ENCODE measurements at regions not wholly inside any gene's neighbourhood (a gene's known extent, or its start where the extent isn't known, plus 50 kb on each side); places are given as distances from the start of the nearest gene placed in this dataset.

DNA sequence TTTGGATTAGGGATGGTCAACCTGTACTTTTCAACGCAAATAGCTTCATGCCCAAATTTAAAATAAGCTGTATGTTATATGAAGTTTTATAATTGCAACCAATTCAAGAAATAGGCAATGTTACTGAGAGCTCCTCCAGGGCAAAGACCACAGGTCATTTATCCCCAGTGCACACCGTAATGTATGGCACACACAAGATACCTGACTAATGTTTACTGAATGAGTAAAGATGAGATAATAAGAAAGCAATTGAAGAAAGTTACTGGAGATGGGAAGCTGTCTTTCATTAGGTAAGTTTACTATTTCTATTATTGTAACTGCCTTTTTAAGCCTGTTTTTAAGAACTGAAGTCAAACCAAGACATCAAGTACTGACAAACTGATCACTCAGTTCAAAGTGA lies 184.5 kb upstream of the VRK2 start:
- DNase-seq: no peak

DNA sequence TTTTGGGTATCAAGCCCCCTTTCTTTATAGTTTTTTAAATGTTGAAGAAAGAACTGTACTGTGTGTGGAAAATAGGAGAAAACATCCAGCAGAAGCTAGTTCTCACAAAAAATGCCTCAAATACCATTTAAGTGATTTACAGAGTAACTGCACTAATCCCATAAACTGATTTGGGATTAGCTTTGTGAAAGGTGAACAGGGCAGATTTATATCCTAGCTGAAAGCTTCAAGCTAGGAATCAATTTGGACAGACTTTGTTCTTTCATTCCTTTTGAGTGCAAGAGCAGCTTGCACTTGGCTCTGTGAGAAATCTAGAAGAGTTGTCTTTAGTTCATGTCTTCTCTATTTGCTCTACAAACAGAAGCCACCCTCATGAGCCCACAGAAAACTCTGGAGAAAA lies 183.9 kb upstream of the VRK2 start:
- DNase-seq: no peak

DNA sequence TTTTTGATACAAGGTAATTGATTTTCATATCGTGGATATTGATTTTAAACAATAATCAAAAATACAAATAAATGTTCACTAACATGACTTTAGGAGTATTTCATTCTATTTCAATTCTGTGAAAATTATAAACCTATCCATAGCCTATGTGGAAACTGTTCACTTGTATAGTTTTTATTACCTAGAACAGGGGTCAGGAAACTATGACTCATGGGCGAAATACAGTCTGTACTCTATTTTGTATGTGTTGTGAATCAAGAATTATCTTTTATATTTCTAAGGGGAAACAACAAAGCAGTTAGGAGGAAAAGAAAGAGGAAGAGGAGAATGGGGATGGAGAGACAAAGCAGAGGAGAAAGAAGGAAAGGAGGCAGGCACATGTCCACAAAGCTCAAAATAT lies 181.7 kb upstream of the VRK2 start:
- DNase-seq: no peak

DNA sequence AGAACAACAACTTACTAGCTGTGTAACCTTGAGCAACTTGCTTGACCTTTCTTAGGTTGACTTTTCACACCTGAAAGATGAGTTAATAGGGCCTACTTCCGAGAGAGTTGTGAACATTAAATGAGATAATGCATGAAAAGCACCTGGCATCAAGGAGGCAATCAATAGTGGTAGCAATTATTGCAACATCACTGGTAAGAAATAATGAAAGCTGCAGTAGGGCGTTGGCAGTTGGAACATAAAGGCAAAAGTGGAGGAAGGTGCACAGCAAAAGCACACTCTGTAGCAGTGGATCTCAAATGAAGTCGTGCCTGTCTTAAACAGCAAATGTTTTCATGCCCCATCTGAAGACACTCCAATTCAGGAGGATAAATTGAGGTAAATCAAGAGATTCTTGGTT lies 178.9 kb upstream of the VRK2 start:
- no peak for DNase-seq

DNA sequence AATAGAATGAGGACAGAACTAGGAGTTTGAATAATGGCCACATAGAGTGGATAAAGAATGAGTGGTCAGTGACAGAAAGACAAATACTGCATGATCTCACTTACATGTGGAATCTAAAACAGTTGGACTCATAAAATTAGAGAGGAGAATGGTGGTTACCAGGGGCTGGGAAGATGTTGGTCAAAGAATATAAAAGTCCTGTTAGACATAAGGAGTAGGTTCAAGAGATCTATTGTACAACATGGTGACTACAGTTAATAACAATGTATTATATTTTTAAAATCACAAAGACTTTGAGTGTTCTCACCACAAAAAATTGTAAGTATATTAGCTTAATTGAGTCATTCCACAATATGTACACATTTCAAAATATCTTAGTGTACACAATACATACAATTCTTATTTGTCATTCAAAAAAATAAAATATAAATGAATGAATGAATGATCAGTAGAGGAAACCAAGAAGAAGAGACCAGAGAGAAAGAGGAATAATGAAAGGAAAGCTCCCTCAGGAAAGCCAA lies 177.9 kb upstream of the VRK2 start:
- DNase-seq: no peak

DNA sequence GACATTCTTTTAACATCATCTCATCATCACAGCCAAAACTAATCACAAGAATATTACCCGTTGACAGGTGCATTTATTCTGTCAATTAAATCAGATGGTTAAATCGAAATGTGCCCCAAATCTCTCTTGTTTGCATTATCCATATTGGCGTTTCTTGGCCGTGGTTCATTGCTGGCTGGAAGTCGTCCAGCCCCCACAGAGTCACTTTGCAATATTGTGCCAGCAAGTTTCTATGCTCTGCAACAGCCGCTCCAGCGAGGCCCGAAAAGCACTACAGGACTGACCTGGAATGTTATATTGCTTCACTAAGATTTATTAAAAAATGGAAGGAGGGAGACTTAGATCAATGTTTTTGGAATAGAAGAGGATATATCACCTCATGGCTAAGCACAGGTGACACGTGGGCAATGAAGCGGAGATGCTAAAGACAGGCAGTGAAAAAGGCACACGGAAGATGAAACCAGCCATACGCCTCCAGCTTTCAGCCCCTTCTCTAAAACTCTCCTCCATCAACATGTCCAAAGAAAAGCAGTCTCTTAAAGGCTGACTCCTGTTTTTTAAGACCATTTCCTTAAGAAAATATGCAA lies 176.8 kb upstream of the VRK2 start:
- DNase-seq: no peak

DNA sequence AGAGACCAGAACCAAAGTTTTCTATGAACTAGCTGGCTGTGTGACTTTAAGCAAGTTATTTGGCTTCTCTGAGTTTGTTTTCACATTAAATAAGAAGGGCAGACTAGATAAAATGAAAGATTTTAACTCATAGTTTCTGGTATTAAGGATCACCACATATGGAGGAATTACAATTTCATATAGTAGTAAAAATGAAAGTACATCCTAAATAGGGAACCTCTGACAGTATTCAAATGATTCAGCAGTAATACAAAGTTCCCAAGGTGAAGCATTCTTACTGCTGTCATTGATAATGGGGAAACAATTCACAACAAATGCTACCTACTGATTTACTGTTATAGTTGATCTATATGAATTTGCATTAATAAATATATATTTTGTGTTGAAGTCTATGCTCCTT lies 170.3 kb upstream of the VRK2 start:
- no peak for DNase-seq

DNA sequence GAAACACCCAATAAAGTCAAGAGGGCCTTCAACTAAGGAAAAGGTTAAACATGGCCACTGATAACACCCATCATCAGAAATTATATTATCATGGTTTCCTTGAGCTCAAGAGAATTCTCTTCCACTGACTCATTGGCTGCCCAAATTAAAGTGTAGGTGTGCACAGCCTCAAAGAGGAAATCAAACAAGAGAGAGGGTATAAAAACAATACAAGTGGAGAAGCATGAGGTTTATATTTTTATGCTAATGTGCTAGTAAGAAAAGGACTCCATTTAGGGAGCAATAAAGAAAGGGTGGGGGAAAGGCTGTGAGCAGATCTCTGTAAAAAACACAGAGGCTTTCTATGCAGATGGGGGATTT lies 168.8 kb upstream of the VRK2 start:
- no peak for DNase-seq

DNA sequence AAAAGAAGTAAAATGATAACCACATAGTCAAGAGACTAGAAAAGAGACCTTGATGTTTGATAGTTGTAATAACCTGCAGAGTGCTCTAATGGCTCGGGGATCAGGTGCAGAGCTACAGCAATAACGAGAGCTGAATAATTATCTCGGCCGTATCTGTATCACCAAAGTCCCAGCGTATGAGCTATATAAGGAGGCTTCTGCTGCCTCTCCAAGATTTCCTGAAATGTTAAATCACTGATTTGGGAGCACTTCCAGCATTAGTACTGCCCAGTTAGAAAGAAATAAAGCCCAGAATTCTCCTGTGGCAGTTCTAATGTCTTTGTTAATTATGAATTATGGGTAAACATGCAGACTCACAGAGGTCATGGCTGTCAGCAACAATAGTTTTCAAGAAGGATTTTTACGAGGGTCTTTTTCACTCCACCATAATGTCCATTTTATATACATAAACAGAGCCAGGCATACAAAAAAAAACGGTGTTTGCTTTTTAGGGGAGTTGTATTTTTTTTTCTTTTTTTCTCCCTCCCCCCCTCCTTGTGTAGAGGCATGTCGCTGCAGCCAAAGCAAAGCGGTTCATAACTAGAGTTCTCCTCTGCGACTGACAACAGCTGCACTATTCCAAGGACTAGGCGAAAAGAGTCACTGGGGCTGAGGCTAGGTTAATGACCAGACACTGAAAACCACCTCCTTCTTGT lies 168.3 kb upstream of the VRK2 start:
- no peak for DNase-seq

DNA sequence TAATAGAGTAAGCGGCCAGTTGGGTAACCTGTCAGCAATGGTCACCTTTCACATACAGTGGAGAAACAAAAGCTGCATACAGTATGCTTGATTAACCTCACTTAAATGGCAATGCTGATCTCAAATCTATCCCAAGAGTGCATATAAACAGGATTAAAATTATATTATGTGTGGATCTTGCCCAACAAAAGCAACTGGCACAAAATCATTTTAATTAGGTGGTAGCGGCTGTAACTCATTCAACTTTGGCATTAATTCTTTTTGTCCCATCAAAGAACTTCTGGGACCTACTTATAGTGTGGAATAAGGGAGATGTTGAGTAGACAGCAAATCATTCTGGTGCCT lies 167.8 kb upstream of the VRK2 start:
- no peak for DNase-seq

DNA sequence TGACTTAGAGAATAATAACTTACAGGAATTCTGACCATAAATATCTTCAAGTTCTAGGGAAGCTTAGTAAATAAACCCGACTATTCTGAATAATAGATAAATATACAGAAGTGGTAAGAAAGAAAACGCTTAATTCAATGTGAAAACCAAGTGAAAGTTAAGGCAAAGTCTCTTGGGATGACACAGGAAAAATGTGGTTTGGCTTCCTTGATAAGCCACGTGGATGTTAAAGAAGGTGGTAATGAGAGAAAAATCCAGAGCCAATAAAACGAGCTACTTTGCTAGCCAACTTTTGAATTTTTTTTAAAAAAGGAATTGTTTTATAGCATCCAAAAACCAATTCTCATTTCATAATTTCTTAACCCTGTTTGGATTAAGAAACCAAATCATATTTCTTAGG lies 166.2 kb upstream of the VRK2 start:
- no peak for DNase-seq

DNA sequence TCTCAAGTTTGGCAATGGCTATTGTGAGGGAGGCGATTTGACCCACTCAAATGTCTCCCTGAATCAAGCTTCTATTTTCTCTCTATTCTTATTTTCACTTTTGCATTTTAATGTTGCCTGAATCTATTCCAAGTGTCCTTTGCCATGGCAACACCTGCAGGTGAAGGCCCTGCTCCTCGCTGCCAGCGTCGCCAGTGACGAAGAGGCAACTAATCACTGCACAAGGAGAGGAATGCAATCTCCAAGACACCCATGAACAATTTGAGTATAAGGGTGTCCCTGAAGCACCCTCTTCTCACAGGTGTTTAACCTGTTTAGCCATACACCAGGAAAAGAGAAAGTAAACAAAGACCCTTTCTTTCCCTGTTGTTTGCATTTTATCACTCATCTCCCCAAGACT lies 165.6 kb upstream of the VRK2 start:
- no peak for DNase-seq

DNA sequence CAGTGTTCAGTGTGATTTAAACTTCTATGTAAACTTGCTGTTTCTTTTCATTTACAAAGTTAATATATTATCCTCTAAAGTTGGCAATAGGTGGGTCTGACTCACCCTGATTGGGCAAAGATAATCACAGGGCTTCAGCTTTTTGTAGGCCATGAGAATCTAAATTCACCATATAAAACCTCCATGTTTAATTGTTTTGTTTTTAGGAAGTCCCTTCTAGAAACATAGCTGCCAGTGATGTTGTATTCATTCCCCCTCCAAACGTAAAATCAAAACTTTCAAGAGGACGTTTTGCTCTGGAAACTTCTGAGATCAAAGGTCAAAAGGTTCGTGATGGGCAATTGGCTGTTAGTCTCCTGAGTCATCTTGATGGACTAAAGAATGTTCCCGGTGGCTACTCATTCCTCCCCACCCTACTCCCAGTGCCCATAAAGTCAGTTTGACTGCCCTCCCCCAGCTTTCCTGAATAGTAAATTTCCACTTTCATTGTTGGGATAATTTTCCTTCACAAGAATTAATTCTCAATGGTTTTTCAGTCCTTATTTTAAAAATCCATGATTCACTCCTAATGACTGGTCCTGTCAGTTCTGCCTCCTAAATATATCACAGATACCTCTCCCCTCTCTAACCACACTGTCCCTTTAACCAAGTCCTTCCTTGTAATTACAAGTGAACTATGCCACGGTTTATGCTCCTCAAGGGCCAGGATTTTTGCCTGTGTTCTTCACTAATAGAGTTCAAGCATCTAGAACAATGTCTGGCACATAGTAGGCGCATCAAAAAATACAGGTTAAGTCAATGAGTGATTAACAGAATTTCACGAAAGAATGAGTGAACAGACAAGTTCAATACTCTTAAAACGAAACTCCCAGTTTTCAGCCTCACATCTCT lies 164.4 kb upstream of the VRK2 start:
- DNase-seq: no peak

DNA sequence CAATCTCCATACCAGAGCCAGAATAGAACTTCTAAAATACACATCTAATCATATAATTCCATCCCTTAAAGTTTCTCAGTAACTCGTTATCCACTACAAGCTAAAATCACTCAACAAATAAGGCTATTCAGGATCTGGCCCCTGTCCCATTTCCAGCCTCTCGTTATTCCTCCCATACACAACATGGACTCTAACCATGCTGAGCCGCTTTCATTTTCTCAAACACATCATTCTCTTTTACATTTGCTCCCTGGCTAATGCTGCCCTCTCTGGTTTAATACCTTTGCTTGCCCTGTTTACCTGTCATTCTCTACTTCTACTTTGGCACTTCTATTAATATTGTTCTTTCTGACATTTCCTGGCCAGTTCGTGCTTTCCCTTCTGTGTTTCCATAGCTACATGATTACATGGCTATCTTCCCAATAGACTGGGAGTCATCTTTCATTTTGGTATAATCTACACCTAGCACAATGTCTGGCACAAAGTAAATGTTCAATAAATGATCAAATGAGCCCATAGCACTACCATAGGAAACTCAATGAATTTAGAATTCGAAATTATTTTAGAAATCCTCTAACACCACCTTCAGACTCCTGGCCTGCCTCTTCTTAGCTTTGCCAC lies 163.6 kb upstream of the VRK2 start:
- no peak for DNase-seq

DNA sequence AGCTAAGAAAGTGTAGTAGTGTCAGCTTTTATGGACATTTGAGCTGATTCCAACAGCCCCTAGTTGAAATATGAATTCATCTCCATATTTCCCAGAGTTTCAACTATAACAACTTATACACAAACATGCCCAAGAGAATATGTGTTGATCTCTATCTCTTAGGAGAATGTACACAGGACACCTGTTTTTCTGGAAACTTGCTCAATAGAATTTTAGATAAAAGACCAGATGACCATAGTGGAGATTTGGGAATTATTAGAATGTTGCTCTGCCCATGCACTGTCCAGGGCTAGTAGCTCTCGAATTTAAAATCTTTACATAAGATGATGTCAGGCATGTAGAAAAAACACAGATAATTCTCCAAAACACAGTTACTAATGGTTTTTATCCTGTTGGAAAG lies 162.3 kb upstream of the VRK2 start:
- DNase-seq: no peak

DNA sequence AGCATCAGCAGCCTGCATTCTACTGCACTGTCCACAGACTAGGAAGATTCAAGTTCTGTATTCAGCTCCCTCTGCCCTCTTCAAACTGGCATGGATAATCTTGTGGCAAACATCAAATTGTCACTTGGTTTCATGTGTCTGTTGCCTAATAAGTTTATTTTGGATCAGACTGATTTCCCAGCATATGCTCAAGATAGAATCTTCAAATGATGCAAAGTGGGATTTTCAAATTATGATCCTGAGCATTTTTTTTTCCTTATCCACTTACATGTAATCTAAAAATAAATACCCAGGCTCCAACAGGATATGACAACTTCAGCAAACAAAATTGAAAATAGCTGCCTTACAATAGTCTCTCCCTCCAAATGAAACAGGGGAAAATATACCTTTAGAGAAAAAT lies 160.9 kb upstream of the VRK2 start:
- no peak for DNase-seq

DNA sequence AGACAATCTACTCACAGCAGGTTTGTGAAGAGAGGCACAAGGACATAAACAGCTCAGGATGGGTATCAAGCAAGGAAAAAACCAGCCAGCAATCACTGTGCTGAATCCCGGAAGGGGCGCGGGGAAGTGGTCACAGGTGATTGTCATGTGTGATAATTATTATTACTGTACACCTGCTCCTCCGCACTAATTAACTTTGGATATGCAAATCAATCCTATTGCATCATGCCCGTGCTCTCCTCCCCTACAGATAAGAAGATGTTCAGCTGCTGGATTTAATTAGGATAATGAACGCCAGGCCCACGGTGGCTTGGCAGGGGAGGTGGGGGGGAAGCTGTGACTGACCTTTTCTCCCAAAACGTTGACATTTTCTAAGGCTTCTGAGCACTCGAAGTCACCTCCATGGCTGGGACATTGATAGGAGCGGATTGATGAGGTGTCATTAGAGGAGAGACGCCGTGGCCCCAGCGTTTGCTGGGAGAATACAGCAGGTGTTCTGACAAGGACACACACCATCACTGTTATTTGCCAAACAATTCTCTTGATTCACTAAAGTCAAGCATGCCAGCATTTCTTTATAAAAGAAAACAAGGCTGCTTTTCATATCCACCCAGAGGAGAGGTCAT lies 160.3 kb upstream of the VRK2 start:
- no peak for DNase-seq

DNA sequence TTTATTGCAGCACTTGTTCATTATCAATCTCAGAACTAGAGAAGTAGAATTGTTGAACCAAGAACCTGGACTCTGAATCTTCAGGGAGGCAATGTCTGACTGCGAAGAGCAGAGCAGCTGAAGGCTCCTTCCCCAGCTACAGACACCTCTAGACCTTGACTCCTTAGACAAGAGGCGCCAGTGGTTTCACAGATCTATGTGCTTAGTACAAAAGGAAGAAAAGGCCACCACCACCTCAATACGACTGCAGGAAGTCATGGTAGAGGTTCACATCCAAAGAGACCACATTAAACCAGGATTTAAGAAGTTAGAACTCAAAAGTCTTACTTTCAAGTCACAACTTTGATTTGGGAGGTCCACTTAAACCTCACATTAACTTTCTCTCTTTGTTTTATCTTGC lies 158.1 kb upstream of the VRK2 start:
- DNase-seq: no peak

DNA sequence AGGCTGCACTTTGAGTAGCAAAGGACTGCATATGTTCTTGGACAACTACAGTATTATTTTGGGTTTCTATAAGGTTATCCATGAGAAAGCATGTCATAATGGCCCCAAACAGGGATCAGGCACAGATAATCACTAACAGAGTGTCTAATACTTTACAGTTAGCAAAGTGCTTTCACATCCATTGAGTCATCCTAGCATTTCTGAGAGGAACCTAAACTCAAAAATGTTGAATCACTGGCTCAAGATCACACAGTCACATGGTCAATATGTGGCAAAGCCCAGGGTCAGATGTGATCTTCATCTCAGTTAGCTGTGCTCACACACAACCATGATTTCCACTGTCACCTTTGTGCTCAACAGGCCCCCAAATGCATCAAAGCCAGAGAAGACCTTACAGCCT lies 156.1 kb upstream of the VRK2 start:
- DNase-seq: no peak

DNA sequence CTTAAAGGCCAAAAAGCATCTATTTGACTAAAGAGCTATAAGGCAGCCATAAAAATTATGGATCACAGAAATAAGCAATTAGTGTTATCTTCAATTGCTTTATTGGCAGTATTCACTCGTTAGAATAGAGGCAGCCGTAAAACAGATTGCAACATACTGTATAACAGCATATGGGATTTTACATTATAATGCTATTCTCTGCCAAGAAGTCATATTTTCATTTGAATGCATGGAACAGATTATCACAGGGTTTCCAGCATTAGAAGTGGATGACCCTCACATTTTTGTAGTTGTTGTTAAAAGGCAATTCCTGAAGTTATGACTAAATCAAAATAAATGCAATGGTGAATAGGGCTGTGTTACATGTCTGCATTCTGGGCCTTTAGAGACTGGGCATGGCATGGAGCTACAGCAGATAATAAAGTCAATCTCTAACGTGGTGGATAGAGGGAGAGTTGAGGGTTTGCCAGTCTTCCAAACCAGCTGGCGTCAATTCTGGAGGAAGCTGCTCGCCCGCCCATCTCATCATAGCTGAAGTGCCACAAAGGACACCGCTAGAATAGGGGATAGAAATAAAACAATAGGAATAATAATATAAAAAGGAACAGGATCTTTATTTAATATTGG lies 155.4 kb upstream of the VRK2 start:
- DNase-seq: no peak

DNA sequence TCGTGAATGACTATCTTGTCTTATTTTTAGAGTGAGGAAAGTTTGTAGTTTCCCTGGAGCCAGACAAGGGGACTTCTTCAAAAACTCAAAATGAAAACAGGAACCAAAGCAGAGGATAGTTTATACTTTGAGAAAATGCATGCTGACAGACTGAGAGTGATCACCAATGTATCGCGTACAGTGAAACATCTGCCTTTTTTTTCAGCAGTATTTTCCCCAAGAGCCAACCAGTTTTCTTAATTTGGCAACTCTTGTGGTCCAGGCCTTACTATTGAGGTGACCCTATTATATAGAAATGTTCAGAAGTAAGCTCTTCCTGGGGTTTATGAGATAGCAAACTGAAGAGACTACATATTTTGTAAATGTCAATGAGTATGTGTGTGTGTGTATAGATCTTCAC lies 153.7 kb upstream of the VRK2 start:
- no peak for DNase-seq

DNA sequence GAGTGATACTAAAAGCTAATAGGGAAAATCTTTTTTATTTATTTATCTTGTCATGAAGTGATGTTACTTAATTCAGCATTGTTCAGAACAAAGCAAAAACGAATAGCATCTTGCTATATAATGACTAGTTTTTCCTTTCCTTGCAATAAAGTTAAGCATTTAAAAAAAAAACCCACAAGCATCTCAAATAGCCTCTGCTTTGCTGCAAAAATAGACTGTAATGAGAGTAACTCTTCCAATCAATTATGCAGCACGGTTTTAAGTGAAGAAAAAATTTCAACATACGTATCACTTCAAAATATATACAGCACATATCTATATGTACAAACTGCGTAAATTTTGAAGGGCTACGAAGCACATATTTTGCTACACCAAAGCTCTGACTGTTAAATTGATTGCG lies 153.3 kb upstream of the VRK2 start:
- no peak for DNase-seq

DNA sequence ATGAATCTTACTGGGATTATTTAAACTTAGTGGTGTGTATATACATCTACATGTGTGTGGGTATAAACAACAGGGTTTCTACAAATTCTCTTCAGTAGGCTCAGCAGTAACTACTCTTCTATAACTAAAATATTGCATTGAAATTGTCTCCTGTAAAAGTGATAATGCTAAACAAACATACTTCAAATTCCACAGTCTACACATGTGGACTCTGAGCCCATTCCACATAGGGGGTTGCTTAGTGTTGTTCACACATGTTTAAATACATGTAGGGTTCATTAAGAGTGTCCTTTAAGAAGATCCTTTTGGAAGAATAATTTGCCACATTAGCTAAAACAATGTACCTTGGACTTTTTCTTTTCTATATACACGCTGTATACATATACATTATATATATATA lies 152.8 kb upstream of the VRK2 start:
- no peak for DNase-seq
